ENCODE measurements at regions not wholly inside any gene's neighbourhood (a gene's known extent, or its start where the extent isn't known, plus 50 kb on each side); places are given as distances from the start of the nearest gene placed in this dataset.
"Not testable (repeated sequence)": the region's sequence is repeated elsewhere in the genome, so short reads cannot be mapped to it uniquely, and the experiment has no call there.

- no peak overlapping the region for H3K27ac ChIP-seq
- H3K4me3 ChIP-seq: no peak overlapping the region
- WGBS: 64% methylated on average over 3 of the region's 3 CpGs
- no peaks in the 10 kb centered on the region for H3K36me3 ChIP-seq
- no peaks in the 10 kb centered on the region for H3K9me3 ChIP-seq
- no peak for DNase-seq (ENCODE audit: low spot score in 2 of 2)
- H3K27me3 ChIP-seq: no peaks in the 10 kb centered on the region
- TF ChIP-seq EP300 (IDR thresholded peaks at IDR 0.05) (no peak), POLR2A (IDR thresholded peaks at IDR 0.05) (no peak), POLR2AphosphoS5 (IDR thresholded peaks at IDR 0.05) (no peak)
- TF ChIP-seq, protein P1, sequence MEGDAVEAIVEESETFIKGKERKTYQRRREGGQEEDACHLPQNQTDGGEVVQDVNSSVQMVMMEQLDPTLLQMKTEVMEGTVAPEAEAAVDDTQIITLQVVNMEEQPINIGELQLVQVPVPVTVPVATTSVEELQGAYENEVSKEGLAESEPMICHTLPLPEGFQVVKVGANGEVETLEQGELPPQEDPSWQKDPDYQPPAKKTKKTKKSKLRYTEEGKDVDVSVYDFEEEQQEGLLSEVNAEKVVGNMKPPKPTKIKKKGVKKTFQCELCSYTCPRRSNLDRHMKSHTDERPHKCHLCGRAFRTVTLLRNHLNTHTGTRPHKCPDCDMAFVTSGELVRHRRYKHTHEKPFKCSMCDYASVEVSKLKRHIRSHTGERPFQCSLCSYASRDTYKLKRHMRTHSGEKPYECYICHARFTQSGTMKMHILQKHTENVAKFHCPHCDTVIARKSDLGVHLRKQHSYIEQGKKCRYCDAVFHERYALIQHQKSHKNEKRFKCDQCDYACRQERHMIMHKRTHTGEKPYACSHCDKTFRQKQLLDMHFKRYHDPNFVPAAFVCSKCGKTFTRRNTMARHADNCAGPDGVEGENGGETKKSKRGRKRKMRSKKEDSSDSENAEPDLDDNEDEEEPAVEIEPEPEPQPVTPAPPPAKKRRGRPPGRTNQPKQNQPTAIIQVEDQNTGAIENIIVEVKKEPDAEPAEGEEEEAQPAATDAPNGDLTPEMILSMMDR (IDR thresholded peaks at IDR 0.05): no peak
- peaks cover 14% of the 10 kb centered on the region for H3K4me1 ChIP-seq
Measured at GRCh38 chr21:15446223-15446622, 283.6 kb upstream of the USP25 start.

DNA sequence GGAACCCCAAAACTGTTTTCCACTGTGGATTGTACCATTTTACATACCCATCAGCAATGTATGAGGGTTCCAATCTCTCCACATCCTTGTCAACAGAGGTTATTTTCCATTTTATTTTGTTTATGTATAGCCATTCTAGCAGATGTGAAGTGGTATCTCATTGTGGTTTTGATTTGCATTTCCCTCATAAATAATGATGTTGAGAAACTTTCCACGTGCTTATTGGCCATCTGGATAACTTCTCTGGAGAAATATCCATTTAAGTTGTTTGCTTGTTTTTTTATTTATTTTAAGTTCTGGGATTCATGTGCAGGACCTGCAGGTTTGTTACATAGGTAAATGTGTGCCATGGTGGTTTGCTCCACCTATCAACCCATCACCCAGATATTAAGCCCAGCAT lies 280.2 kb upstream of the USP25 start:
- Histone ChIP-seq H3K27ac (no peak overlapping the region), H3K4me3 (no peak overlapping the region), H3K9me3 (no peaks in the 10 kb centered on the region), H3K27me3 (no peaks in the 10 kb centered on the region), H3K4me1 (peaks cover 1% of the 10 kb centered on the region), H3K36me3 (no peaks in the 10 kb centered on the region)
- WGBS: 48% methylated on average over 1 of the region's 1 CpG
- TF ChIP-seq, protein P1 (IDR thresholded peaks at IDR 0.05): no peak
- TF ChIP-seq EP300 (IDR thresholded peaks at IDR 0.05) (no peak), POLR2AphosphoS5 (IDR thresholded peaks at IDR 0.05) (no peak), POLR2A (IDR thresholded peaks at IDR 0.05) (no peak)
- no peak for DNase-seq (ENCODE audit: low spot score in 2 of 2)

DNA sequence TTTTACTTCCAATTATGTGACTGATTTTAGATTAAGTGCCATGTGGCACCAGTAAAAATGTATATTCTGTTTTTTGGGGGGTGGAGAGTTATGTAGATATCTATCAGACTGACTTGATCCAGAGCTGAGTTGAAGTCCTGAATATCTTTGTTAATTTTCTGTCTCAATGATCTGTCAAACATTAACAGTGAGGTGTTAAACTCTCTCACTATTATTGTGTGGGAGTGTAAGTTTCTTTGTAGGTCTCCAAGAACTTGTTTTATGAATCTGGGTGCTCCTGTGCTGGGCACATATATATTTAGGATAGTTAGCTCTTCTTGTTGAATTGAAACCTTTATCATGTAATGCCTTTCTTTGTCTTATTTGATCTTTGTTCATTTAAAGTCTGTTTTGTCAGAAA lies 276.5 kb upstream of the USP25 start:
- TF ChIP-seq POLR2A (IDR thresholded peaks at IDR 0.05) (no peak), EP300 (IDR thresholded peaks at IDR 0.05) (no peak), POLR2AphosphoS5 (IDR thresholded peaks at IDR 0.05) (no peak)
- TF ChIP-seq, protein P1 (IDR thresholded peaks at IDR 0.05): no peak

GRCh38 chr21:15453785-15454184 lies 276.0 kb upstream of the USP25 start:
- 90% methylated on average over 1 of the region's 1 CpG for WGBS
- not testable (repeated sequence) for H3K27me3 ChIP-seq, H3K9me3 ChIP-seq

More for the DNA sequence above, 276.5 kb upstream of the USP25 start:
- DNase-seq (ENCODE audit: low spot score in 2 of 2): no peak
- Histone ChIP-seq H3K4me3 (no peak overlapping the region), H3K27me3 (no peaks in the 10 kb centered on the region), H3K27ac (no peak overlapping the region), H3K4me1 (no peaks in the 10 kb centered on the region), H3K36me3 (no peaks in the 10 kb centered on the region), H3K9me3 (no peaks in the 10 kb centered on the region)

GRCh38 chr21:15454931-15455330 lies 274.9 kb upstream of the USP25 start:
- not testable (repeated sequence) for DNase-seq (ENCODE audit: low spot score in 2 of 2); H3K36me3 ChIP-seq; H3K4me1 ChIP-seq; H3K4me3 ChIP-seq; H3K9me3 ChIP-seq; H3K27me3 ChIP-seq; H3K27ac ChIP-seq
- WGBS: 88% methylated on average over 2 of the region's 2 CpGs

More at GRCh38 chr21:15453785-15454184, 276.0 kb upstream of the USP25 start:
- H3K36me3 ChIP-seq; H3K4me1 ChIP-seq; H3K27ac ChIP-seq; H3K4me3 ChIP-seq; DNase-seq (ENCODE audit: low spot score in 2 of 2): not testable (repeated sequence)

GRCh38 chr21:15455819-15456462 lies 273.8 kb upstream of the USP25 start:
- Histone ChIP-seq H3K36me3 (no peaks in the 10 kb centered on the region), H3K4me1 (no peaks in the 10 kb centered on the region), H3K27ac (no peak overlapping the region), H3K4me3 (no peak overlapping the region), H3K9me3 (no peaks in the 10 kb centered on the region), H3K27me3 (no peaks in the 10 kb centered on the region)
- WGBS: 92% methylated on average over 11 of the region's 14 CpGs
- DNase-seq (ENCODE audit: low spot score in 2 of 2): no peak
- TF ChIP-seq EP300 (IDR thresholded peaks at IDR 0.05): no peak
- TF ChIP-seq, protein P1 (IDR thresholded peaks at IDR 0.05): no peak

Data from suprapubic skin (tissue), 4 donors.